Esophagus (tissue), 2 donors: ENCODE measurements at regions not wholly inside any gene's neighbourhood (a gene's known extent, or its start where the extent isn't known, plus 50 kb on each side); places are given as distances from the start of the nearest gene placed in this dataset.
"Not testable (repeated sequence)": the region's sequence is repeated elsewhere in the genome, so short reads cannot be mapped to it uniquely, and the experiment has no call there.

ENCODE experiments used
- H3K27ac ChIP-seq, 2 donors: one replicate each; pipeline ENCODE4 v1.5.1; 2013; ENCODE audit warnings: low read depth in 2 of 2, mild to moderate bottlenecking in 2 of 2, inconsistent platforms in 1 of 2, low read length in 1 of 2, moderate library complexity in 1 of 2
- H3K27me3 ChIP-seq, 2 donors: one replicate each; pipeline ENCODE4 v1.6.1; 2013; ENCODE audit warnings: low read length in 2 of 2, control low read depth in 1 of 2, mild to moderate bottlenecking in 1 of 2; ENCODE audit not compliant: insufficient read depth in 2 of 2, control insufficient read depth in 1 of 2
- H3K36me3 ChIP-seq, 2 donors: one replicate each; pipeline ENCODE4 v1.6.1; 2013; ENCODE audit warnings: low read length in 1 of 2; ENCODE audit not compliant: control insufficient read depth in 2 of 2, insufficient read depth in 2 of 2
- H3K4me1 ChIP-seq, 2 donors: one replicate each; pipeline ENCODE4 v1.6.1; 2013; ENCODE audit warnings: low read length in 1 of 2; ENCODE audit not compliant: control insufficient read depth in 2 of 2, insufficient read depth in 2 of 2
- H3K4me3 ChIP-seq, 2 donors: one replicate each; pipeline ENCODE4 v1.5.1; 2013; ENCODE audit warnings: low read length in 2 of 2, mild to moderate bottlenecking in 2 of 2, low read depth in 1 of 2, moderate library complexity in 1 of 2
- H3K9me3 ChIP-seq, 2 donors: one replicate each; pipeline ENCODE4 v1.6.1; 2013; ENCODE audit warnings: mild to moderate bottlenecking in 2 of 2, low read depth in 1 of 2, low read length in 1 of 2, moderate library complexity in 1 of 2; ENCODE audit not compliant: control insufficient read depth in 2 of 2, insufficient read depth in 1 of 2
- WGBS, 2 donors: extraction: QIAGEN DNeasy Blood & Tissue Kit; methylation state at CpG; one replicate each; pipeline ENCODE4 v1.1.7; 2013; 5-methylcytosine and 5-hydroxymethylcytosine counted together
- donor health status: healthy with polysubstance abuse.
- donor health status: Bipolar disorder and iron deficiency.

- Histone ChIP-seq H3K4me3 (no peak overlapping the region), H3K4me1 (no peaks in the 10 kb centered on the region), H3K9me3 (no peaks in the 10 kb centered on the region), H3K36me3 (no peaks in the 10 kb centered on the region), H3K27ac (no peak overlapping the region), H3K27me3 (no peaks in the 10 kb centered on the region)
These were observed 85.6 kb upstream of the SNX7 start for GRCh38 chr1:98575955-98576354.

- Histone ChIP-seq H3K27ac (no peak overlapping the region), H3K4me1 (no peaks in the 10 kb centered on the region), H3K27me3 (no peaks in the 10 kb centered on the region), H3K36me3 (no peaks in the 10 kb centered on the region), H3K9me3 (peaks cover 2 to 3% of the 10 kb centered on the region in 2 donors), H3K4me3 (no peak overlapping the region)
- 53 to 57% methylated on average over 3 of the region's 3 CpGs for WGBS, 2 donors
These were observed 95.6 kb upstream of the SNX7 start for GRCh38 chr1:98565951-98566350.

- Histone ChIP-seq H3K36me3 (no peaks in the 10 kb centered on the region), H3K4me3 (no peak overlapping the region), H3K27me3 (no peaks in the 10 kb centered on the region), H3K4me1 (no peaks in the 10 kb centered on the region), H3K27ac (no peak overlapping the region), H3K9me3 (peaks cover 2 to 3% of the 10 kb centered on the region in 2 donors)
- 92 to 93% methylated on average over 2 of the region's 2 CpGs for WGBS, 2 donors
These were observed 102.2 kb upstream of the SNX7 start for GRCh38 chr1:98559291-98559690.

GRCh38 chr1:98557895-98558294 lies 103.6 kb upstream of the SNX7 start:
- 31 to 38% methylated on average over 2 of the region's 2 CpGs for WGBS, 2 donors
- Histone ChIP-seq H3K9me3 (peaks cover 0 to 1% of the 10 kb centered on the region in 2 donors), H3K4me3 (no peak overlapping the region), H3K27ac (no peak overlapping the region), H3K27me3 (no peaks in the 10 kb centered on the region), H3K36me3 (no peaks in the 10 kb centered on the region), H3K4me1 (no peaks in the 10 kb centered on the region)

- H3K27ac ChIP-seq: no peak overlapping the region
- WGBS, 2 donors: 53 to 57% methylated on average over 2 of the region's 2 CpGs
These were observed 104.9 kb upstream of the SNX7 start for GRCh38 chr1:98556521-98557158.

GRCh38 chr1:98555814-98556213 lies 105.7 kb upstream of the SNX7 start:
- no peak overlapping the region for H3K27ac ChIP-seq
- no peaks in the 10 kb centered on the region for H3K9me3 ChIP-seq
- H3K27me3 ChIP-seq: no peaks in the 10 kb centered on the region
- WGBS, 2 donors: 81 to 86% methylated on average over 1 of the region's 1 CpG
- no peak overlapping the region for H3K4me3 ChIP-seq
- H3K4me1 ChIP-seq: no peaks in the 10 kb centered on the region
- H3K36me3 ChIP-seq: no peaks in the 10 kb centered on the region

More at GRCh38 chr1:98556521-98557158, 104.9 kb upstream of the SNX7 start:
- no peaks in the 10 kb centered on the region for H3K27me3 ChIP-seq
- no peaks in the 10 kb centered on the region for H3K36me3 ChIP-seq
- no peak overlapping the region for H3K4me3 ChIP-seq
- no peaks in the 10 kb centered on the region for H3K9me3 ChIP-seq
- no peaks in the 10 kb centered on the region for H3K4me1 ChIP-seq

DNA sequence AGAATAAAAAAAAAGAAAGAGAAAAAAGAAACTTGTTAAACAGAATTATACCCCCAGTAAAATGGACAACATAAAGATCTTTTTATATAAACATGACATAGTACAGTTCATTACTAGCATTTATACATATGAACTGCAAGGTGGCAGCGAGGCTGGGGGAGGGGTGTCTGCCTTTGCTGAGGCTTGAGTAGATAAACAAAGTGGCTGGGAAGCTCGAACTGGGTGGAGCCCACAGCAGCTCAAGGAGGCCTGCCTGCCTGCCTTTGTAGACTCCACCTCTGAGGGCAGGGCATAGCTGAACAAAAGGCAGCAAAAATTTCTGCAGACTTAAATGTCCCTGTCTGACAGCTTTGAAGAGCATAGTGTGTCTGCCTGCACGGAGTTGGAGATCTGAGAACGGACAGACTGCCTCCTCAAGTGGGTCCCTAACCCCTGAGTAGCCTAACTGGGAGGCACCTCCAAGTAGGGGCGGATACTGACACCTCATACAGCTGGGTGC lies 108.9 kb upstream of the SNX7 start:
- not testable (repeated sequence) for H3K27ac ChIP-seq, H3K4me1 ChIP-seq, H3K9me3 ChIP-seq, H3K4me3 ChIP-seq, H3K27me3 ChIP-seq, H3K36me3 ChIP-seq
- 31% methylated on average over 5 of the region's 5 CpGs for WGBS, 2 donors

GRCh38 chr1:98550076-98550475 lies 111.4 kb upstream of the SNX7 start:
- H3K27me3 ChIP-seq: no peaks in the 10 kb centered on the region
- no peaks in the 10 kb centered on the region for H3K4me1 ChIP-seq
- no peaks in the 10 kb centered on the region for H3K36me3 ChIP-seq
- WGBS, 2 donors: 52 to 73% methylated on average over 1 of the region's 1 CpG
- H3K27ac ChIP-seq: no peak overlapping the region
- H3K4me3 ChIP-seq: no peak overlapping the region
- no peaks in the 10 kb centered on the region for H3K9me3 ChIP-seq

- no peaks in the 10 kb centered on the region for H3K27me3 ChIP-seq
- no peaks in the 10 kb centered on the region for H3K9me3 ChIP-seq
- no peaks in the 10 kb centered on the region for H3K4me1 ChIP-seq
- no peaks in the 10 kb centered on the region for H3K36me3 ChIP-seq
- H3K27ac ChIP-seq: no peak overlapping the region
- H3K4me3 ChIP-seq: no peak overlapping the region
These were observed 115.2 kb upstream of the SNX7 start for GRCh38 chr1:98546319-98546718.

- WGBS, 2 donors: 57 to 63% methylated on average over 3 of the region's 3 CpGs
These were observed 123.4 kb upstream of the SNX7 start for GRCh38 chr1:98538106-98538505.

More at GRCh38 chr1:98538106-98538505, 123.4 kb upstream of the SNX7 start:
- Histone ChIP-seq H3K27ac (no peak overlapping the region), H3K36me3 (no peaks in the 10 kb centered on the region), H3K27me3 (no peaks in the 10 kb centered on the region), H3K9me3 (no peaks in the 10 kb centered on the region), H3K4me3 (no peak overlapping the region), H3K4me1 (no peaks in the 10 kb centered on the region)
